ENCODE measurements at regions not wholly inside any gene's neighbourhood (a gene's known extent, or its start where the extent isn't known, plus 50 kb on each side); places are given as distances from the start of the nearest gene placed in this dataset.

DNA sequence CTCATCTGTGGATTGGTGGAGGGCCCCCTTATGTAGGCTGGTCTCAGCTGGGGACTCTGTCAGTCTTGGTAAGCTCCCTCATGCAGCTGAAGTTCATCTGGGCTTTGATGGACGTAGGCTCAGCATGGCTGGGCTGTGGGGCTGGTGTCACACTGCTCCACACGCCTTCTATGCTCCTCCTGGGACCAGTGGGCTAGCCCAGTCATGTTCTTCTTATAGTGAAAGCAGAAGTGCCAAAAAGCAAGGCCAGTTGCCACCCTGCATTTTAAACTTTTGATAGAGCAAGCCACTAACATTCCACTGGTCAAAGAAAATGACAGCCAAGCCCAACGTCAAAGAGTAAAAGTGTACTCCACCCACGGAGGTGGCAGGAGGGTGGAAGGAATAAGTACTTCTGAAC, 165.5 kb downstream of the MEX3B start:
- no peak for TF ChIP-seq POLR2A (IDR thresholded peaks at IDR 0.05; ENCODE audit: low read length)
- TF ChIP-seq JUNB (IDR thresholded peaks at IDR 0.05) = no peak
- no peak for TF ChIP-seq PHF8 (IDR thresholded peaks at IDR 0.05; ENCODE audit: borderline replicate concordance, low read depth)
- no peak for TF ChIP-seq RAD21 (conservative IDR thresholded peaks at IDR 0.05 in 1 of 2, IDR thresholded peaks at IDR 0.05 in 1 of 2)
- TF ChIP-seq REST (IDR thresholded peaks at IDR 0.05) = no peak
- TF ChIP-seq, protein P1, sequence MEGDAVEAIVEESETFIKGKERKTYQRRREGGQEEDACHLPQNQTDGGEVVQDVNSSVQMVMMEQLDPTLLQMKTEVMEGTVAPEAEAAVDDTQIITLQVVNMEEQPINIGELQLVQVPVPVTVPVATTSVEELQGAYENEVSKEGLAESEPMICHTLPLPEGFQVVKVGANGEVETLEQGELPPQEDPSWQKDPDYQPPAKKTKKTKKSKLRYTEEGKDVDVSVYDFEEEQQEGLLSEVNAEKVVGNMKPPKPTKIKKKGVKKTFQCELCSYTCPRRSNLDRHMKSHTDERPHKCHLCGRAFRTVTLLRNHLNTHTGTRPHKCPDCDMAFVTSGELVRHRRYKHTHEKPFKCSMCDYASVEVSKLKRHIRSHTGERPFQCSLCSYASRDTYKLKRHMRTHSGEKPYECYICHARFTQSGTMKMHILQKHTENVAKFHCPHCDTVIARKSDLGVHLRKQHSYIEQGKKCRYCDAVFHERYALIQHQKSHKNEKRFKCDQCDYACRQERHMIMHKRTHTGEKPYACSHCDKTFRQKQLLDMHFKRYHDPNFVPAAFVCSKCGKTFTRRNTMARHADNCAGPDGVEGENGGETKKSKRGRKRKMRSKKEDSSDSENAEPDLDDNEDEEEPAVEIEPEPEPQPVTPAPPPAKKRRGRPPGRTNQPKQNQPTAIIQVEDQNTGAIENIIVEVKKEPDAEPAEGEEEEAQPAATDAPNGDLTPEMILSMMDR (IDR thresholded peaks at IDR 0.05) = no peak
- TF ChIP-seq MAFK (IDR thresholded peaks at IDR 0.05; ENCODE audit: partially characterized antibody) = no peak
- TF ChIP-seq MYC (IDR thresholded peaks at IDR 0.05; ENCODE audit: borderline replicate concordance, low read length) = no peak
- no peak for TF ChIP-seq MAZ (IDR thresholded peaks at IDR 0.05; ENCODE audit: borderline replicate concordance, low read depth, low read length)

Data from A549 (cell line).